ENCODE measurements at regions not wholly inside any gene's neighbourhood (a gene's known extent, or its start where the extent isn't known, plus 50 kb on each side); places are given as distances from the start of the nearest gene placed in this dataset.

GRCh38 chr18:66111018-66111417, 360.2 kb downstream of the CDH7 start (continued):
- TF ChIP-seq CEBPZ (IDR thresholded peaks at IDR 0.05; ENCODE audit: low read depth, low read length) (no peak), ZSCAN29 (IDR thresholded peaks at IDR 0.05) (no peak), PAX8 (IDR thresholded peaks at IDR 0.05) (no peak), FOXK2 (IDR thresholded peaks at IDR 0.05) (no peak), FOXM1 (IDR thresholded peaks at IDR 0.05; ENCODE audit: low read depth, low read length) (no peak)

- TF ChIP-seq NBN (IDR thresholded peaks at IDR 0.05) (no peak), MTA3 (IDR thresholded peaks at IDR 0.05; ENCODE audit: borderline replicate concordance, low read length) (no peak), ELK1 (IDR thresholded peaks at IDR 0.05; ENCODE audit: low read depth, low read length) (no peak), CHD2 (IDR thresholded peaks at IDR 0.05; ENCODE audit: borderline replicate concordance, low read depth, low read length) (no peak)
- DNase-seq (ENCODE audit: low read depth, low spot score) (no peak), FAIRE-seq (no peak), ATAC-seq (no peak)
- 0% methylated on average over 1 of the region's 1 CpG for WGBS (ENCODE audit: insufficient coverage, insufficient replicate concordance, low lambda C conversion rate, missing lambda C conversion rate)
- Histone ChIP-seq H3K27me3 (replicated peaks in 1 of 2; ENCODE audit: control insufficient read depth in 2 of 2, insufficient read depth in 2 of 2, low read length in 1 of 2) (no peaks in the 10 kb centered on the region; a peak in 1 of 4 replicates), H2AFZ (ENCODE audit: control insufficient read depth, low read depth, low read length) (no peak overlapping the region), H3K4me1 (ENCODE audit: control insufficient read depth, insufficient read depth, low read length) (no peaks in the 10 kb centered on the region), H3K36me3 (ENCODE audit: control insufficient read depth in 2 of 2, insufficient read depth in 2 of 2, low read length in 1 of 2) (no peaks in the 10 kb centered on the region), H3K27ac (ENCODE audit: control insufficient read depth, insufficient read depth) (no peak overlapping the region), H3K79me2 (ENCODE audit: control insufficient read depth, insufficient read depth, low read length) (no peaks in the 10 kb centered on the region), H3K4me3 (no peak overlapping the region), H3K9ac (ENCODE audit: control insufficient read depth, insufficient read depth, low read length) (no peak overlapping the region), H3K9me3 (replicated peaks; ENCODE audit: control insufficient read depth, insufficient read depth, low read length) (no peaks in the 10 kb centered on the region), H3K4me2 (ENCODE audit: control insufficient read depth, insufficient read depth) (no peak overlapping the region), H4K20me1 (ENCODE audit: control insufficient read depth, insufficient read depth) (no peaks in the 10 kb centered on the region)
- in situ Hi-C loops (cut with MboI): no loop called here
- ChIA-PET RAD21 (ENCODE audit: unreplicated experiment) (no interaction called here), POLR2A (no interaction called here), CTCF (no interaction called here), SMC1A (ENCODE audit: uncharacterized antibody, unreplicated experiment) (no interaction called here)
- no TSS peak for BruUV-seq (replicated peaks)
- intact Hi-C loops (cut with micrococcal nuclease; ENCODE audit: unreplicated experiment): no loop called here
Observed at GRCh38 chr18:66110607-66111006, 359.8 kb downstream of the CDH7 start.
